IPS-NIHi11 (cell line): ENCODE measurements at regions not wholly inside any gene's neighbourhood (a gene's known extent, or its start where the extent isn't known, plus 50 kb on each side); places are given as distances from the start of the nearest gene placed in this dataset.
"Not testable (repeated sequence)": the region's sequence is repeated elsewhere in the genome, so short reads cannot be mapped to it uniquely, and the experiment has no call there.

Source experiments
- DNase-seq: peaks from one replicate; pipeline ENCODE4 v3.0.0; 2012; ENCODE audit warnings: mixed read lengths, low spot score

GRCh38 chr6:11889572-11889971 is 111.0 kb upstream of the ADTRP start:
- no peak for DNase-seq

GRCh38 chr6:11888727-11889126 is 110.1 kb upstream of the ADTRP start:
- DNase-seq = no peak

GRCh38 chr6:11885159-11885558 is 106.6 kb upstream of the ADTRP start:
- no peak for DNase-seq

- not testable (repeated sequence) for DNase-seq
These were observed 104.9 kb upstream of the ADTRP start for GRCh38 chr6:11883471-11883870.

GRCh38 chr6:11880156-11880555 is 101.6 kb upstream of the ADTRP start:
- DNase-seq = not testable (repeated sequence)

GRCh38 chr6:11878735-11879134 is 100.1 kb upstream of the ADTRP start:
- no peak for DNase-seq

GRCh38 chr6:11878029-11878428 is 99.4 kb upstream of the ADTRP start:
- peak; percentile 21 for DNase-seq

GRCh38 chr6:11876934-11877433 is 98.4 kb upstream of the ADTRP start:
- DNase-seq = no peak

GRCh38 chr6:11875325-11876109 is 96.9 kb upstream of the ADTRP start:
- no peak for DNase-seq

- no peak for DNase-seq
These were observed 91.2 kb upstream of the ADTRP start for GRCh38 chr6:11869672-11870340.

- DNase-seq = no peak
These were observed 89.8 kb upstream of the ADTRP start for GRCh38 chr6:11868392-11868791.

- no peak for DNase-seq
These were observed 87.2 kb upstream of the ADTRP start for GRCh38 chr6:11865680-11866300.

GRCh38 chr6:11858439-11858838 is 79.8 kb upstream of the ADTRP start:
- DNase-seq = no peak

- DNase-seq = no peak
These were observed 77.1 kb upstream of the ADTRP start for GRCh38 chr6:11855743-11856142.

- DNase-seq = no peak
These were observed 76.0 kb upstream of the ADTRP start for GRCh38 chr6:11854408-11855165.

GRCh38 chr6:11853678-11854407 is 75.2 kb upstream of the ADTRP start:
- no peak for DNase-seq

GRCh38 chr6:11852061-11852651 is 73.6 kb upstream of the ADTRP start:
- DNase-seq = no peak

GRCh38 chr6:11851387-11851786 is 72.8 kb upstream of the ADTRP start:
- no peak for DNase-seq

- no peak for DNase-seq
These were observed 70.5 kb upstream of the ADTRP start for GRCh38 chr6:11848852-11849731.

- DNase-seq = no peak
These were observed 69.7 kb upstream of the ADTRP start for GRCh38 chr6:11848346-11848651.
